ENCODE measurements at regions not wholly inside any gene's neighbourhood (a gene's known extent, or its start where the extent isn't known, plus 50 kb on each side); places are given as distances from the start of the nearest gene placed in this dataset.
"Not testable (repeated sequence)": the region's sequence is repeated elsewhere in the genome, so short reads cannot be mapped to it uniquely, and the experiment has no call there.

DNA sequence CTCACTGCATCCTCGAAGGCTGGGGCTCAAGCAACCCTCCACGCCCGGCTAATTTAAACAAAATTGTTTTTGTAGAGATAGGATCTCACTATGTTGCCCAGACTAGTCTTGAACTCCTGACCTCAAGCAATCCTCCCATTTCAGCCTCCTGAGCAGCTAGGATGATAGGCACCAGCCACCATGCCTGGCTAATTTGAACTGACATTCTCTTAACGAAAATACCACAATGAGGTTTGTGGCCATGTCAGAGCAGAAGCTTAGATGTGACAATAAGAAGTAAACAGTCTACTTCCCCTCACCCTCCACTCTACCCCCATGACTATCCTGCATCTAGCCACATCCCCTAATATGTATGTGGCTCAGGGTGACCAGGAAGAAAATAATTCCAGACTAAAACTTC, 74.8 kb upstream of the PLCB4 start:
- peaks cover 21% of the 10 kb centered on the region for H3K4me1 ChIP-seq (ENCODE audit: control insufficient read depth, insufficient read depth, low read length)
- no peaks in the 10 kb centered on the region for H3K9me3 ChIP-seq (ENCODE audit: control insufficient read depth, insufficient read depth, low read length)
- H3K36me3 ChIP-seq (ENCODE audit: control insufficient read depth, insufficient read depth, low read length): no peaks in the 10 kb centered on the region
- no peak overlapping the region for H3K27ac ChIP-seq (ENCODE audit: low read depth, low read length)
- no peak overlapping the region for H3K4me3 ChIP-seq (ENCODE audit: low read depth, low read length)
- no peaks in the 10 kb centered on the region for H3K27me3 ChIP-seq (ENCODE audit: control insufficient read depth, insufficient read depth, low read length)
- H3K9ac ChIP-seq (ENCODE audit: low read depth, low read length): no peak overlapping the region

DNA sequence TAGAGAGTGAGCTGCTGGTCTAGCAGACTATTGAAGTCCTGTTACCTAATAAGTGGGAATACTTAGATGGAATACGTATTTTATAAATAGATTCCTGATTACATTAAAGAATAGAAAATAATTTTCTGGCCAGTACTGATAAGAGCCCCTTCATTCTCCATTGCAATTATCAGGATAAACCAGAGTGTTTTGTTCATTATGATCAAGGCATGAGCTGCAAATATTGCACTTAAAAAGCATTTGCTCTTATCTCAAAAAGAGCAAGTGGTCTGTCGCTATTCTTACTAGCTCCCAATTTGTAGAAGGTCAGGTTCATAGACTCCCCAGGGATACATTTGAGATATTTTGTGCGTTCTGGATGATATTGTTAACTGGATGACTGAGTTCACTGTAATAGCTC, 73.1 kb upstream of the PLCB4 start:
- Histone ChIP-seq H3K4me3 (ENCODE audit: low read depth, low read length) (no peak overlapping the region), H3K9me3 (ENCODE audit: control insufficient read depth, insufficient read depth, low read length) (no peaks in the 10 kb centered on the region), H3K27me3 (ENCODE audit: control insufficient read depth, insufficient read depth, low read length) (no peaks in the 10 kb centered on the region), H3K4me1 (ENCODE audit: control insufficient read depth, insufficient read depth, low read length) (peaks cover 21% of the 10 kb centered on the region), H3K27ac (ENCODE audit: low read depth, low read length) (no peak overlapping the region), H3K36me3 (ENCODE audit: control insufficient read depth, insufficient read depth, low read length) (no peaks in the 10 kb centered on the region), H3K9ac (ENCODE audit: low read depth, low read length) (no peak overlapping the region)

DNA sequence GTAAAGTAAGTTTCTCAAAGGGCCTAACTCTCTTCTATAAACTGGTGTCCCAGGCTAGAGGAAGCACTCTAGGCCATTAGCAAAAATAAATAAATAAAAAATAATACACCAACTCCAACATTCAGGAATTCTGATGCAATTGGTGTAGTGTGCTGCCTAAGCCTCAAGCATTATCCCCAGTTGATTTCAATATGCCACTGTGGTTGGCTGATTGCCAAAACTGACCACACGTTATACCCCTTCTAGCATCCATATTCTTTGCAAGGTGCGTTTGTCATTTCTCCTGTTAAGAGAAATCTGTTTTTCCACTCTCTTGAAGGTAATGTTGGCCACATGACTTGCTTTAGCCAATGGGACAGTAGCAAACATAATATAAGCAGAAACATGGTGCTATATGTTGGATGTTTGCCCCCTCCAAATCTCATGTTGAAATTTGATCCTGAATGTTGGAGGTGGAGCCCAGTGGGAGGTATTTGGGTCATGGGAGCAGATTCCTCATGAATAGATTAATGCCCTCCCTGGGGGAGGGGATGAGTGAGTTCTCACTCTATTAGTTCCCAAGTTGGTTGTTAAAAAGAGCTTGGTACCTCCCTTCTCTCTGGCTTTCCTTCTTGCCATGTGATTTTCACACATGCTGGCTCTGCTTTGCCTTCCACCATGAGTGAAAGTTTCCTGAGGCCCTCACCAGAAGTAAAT, 71.9 kb upstream of the PLCB4 start:
- H3K36me3 ChIP-seq (ENCODE audit: control insufficient read depth, insufficient read depth, low read length): no peaks in the 10 kb centered on the region
- H3K4me1 ChIP-seq (ENCODE audit: control insufficient read depth, insufficient read depth, low read length): peaks cover 21% of the 10 kb centered on the region
- peak overlapping the region; percentile 57 for H3K27ac ChIP-seq (ENCODE audit: low read depth, low read length)
- no peaks in the 10 kb centered on the region for H3K9me3 ChIP-seq (ENCODE audit: control insufficient read depth, insufficient read depth, low read length)
- H3K9ac ChIP-seq (ENCODE audit: low read depth, low read length): no peak overlapping the region
- no peak overlapping the region for H3K4me3 ChIP-seq (ENCODE audit: low read depth, low read length)
- H3K27me3 ChIP-seq (ENCODE audit: control insufficient read depth, insufficient read depth, low read length): no peaks in the 10 kb centered on the region

DNA sequence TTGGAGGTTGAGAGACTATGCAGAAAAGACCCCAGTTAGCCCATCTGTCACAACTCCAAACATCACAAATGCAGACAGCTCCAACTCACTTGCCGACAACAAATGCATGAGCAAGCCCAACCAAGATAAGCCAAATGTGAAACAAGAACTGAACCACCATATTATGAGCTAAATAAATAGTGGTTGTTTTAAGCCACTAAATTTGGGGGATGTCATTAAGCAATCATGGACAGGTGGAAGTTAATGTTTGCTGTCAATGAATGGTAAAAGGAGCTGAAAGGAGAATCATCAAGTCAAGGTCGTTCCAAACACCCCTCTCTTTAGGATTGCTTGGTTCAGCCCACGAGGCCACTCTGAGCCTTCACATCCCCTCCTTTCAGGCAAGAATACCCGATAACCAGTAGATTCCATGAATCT, 71.2 kb upstream of the PLCB4 start:
- H3K27ac ChIP-seq (ENCODE audit: low read depth, low read length): peak overlapping the region; percentile 14
- no peaks in the 10 kb centered on the region for H3K27me3 ChIP-seq (ENCODE audit: control insufficient read depth, insufficient read depth, low read length)
- H3K4me1 ChIP-seq (ENCODE audit: control insufficient read depth, insufficient read depth, low read length): peaks cover 21% of the 10 kb centered on the region
- H3K9me3 ChIP-seq (ENCODE audit: control insufficient read depth, insufficient read depth, low read length): 0 out of 2 replicates have a peak, but pooled peaks cover 4% of the 10 kb centered on the region
- peak overlapping the region; percentile 46; the same call in 1 of the 2 replicates for H3K9ac ChIP-seq (ENCODE audit: low read depth, low read length)
- H3K36me3 ChIP-seq (ENCODE audit: control insufficient read depth, insufficient read depth, low read length): no peaks in the 10 kb centered on the region
- no peak overlapping the region for H3K4me3 ChIP-seq (ENCODE audit: low read depth, low read length)

DNA sequence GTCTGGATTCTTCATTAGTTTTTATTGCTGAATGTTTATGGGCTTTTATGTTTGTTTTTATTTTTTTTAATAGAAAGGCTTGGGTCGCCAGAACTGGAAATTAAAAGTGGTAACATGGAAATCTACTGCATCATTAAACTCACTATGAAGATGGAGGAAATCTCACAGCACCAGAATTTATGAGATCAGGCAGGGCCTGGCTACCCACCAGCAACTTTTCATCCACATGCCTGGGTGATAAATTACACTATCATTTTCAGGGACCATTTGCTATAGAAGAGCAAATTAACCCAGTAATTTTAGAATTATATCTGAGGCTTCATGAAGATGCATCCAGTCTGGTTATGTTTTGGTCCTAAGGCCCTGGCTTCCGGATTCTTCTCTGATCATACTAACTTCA, 57.8 kb upstream of the PLCB4 start:
- Histone ChIP-seq H3K27ac (ENCODE audit: low read depth, low read length) (no peak overlapping the region), H3K36me3 (ENCODE audit: control insufficient read depth, insufficient read depth, low read length) (no peaks in the 10 kb centered on the region), H3K27me3 (ENCODE audit: control insufficient read depth, insufficient read depth, low read length) (no peaks in the 10 kb centered on the region), H3K4me3 (ENCODE audit: low read depth, low read length) (no peak overlapping the region), H3K9me3 (ENCODE audit: control insufficient read depth, insufficient read depth, low read length) (no peaks in the 10 kb centered on the region; the same call in 1 of the 2 replicates), H3K9ac (ENCODE audit: low read depth, low read length) (no peak overlapping the region), H3K4me1 (ENCODE audit: control insufficient read depth, insufficient read depth, low read length) (peaks cover 2% of the 10 kb centered on the region; the same call in 1 of the 2 replicates)

DNA sequence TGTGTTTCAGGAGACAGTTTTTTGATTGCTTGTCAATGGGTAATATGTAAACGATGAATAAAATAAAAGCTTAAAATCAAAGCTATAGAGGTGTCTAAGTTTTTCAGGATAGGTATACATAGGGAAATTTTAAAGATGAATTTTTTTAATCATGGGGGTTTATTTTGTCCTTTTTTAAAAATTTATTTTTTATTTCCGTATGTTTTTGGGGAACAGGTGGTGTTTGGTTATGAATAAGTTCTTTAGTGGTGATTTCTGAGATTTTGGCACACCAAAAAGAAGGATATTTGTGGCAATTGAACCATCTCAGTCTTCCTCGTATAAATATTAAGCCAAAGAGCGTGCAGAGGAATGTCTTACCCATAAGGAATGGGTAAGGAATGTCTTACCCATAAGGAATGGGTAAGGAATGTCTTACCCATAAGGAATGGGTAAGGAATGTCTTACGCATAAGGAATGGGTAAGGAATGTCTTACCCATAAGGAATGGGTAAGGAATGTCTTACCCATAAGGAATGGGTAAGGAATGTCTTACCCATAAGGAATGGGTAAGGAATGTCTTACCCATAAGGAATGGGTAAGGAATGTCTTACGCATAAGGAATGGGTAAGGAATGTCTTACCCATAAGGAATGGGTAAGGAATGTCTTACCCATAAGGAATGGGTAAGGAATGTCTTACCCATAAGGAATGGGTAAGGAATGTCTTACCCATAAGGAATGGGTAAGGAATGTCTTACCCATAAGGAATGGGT, 53.5 kb upstream of the PLCB4 start:
- not testable (repeated sequence) for H3K4me3 ChIP-seq (ENCODE audit: low read depth, low read length); H3K9ac ChIP-seq (ENCODE audit: low read depth, low read length); H3K36me3 ChIP-seq (ENCODE audit: control insufficient read depth, insufficient read depth, low read length); H3K27me3 ChIP-seq (ENCODE audit: control insufficient read depth, insufficient read depth, low read length); H3K9me3 ChIP-seq (ENCODE audit: control insufficient read depth, insufficient read depth, low read length)
- H3K27ac ChIP-seq (ENCODE audit: low read depth, low read length): peak overlapping the region; percentile 83
- H3K4me1 ChIP-seq (ENCODE audit: control insufficient read depth, insufficient read depth, low read length): peaks cover 18% of the 10 kb centered on the region

DNA sequence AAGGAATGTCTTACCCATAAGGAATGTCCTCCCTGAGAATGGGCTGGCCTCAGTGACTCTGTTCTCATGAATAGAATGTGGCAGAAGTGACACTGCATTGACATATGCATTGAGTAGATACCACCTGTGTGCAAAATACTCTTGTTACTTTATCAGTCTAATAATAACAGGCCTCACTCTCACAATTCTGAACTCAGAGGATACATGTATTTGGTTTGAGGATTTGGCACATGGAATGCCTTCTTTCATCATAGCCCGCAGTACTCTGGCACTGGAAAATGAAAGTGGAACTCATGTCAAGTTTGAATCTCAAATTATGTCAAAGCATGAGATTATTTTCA, 52.9 kb upstream of the PLCB4 start:
- Histone ChIP-seq H3K4me1 (ENCODE audit: control insufficient read depth, insufficient read depth, low read length) (peaks cover 19% of the 10 kb centered on the region), H3K4me3 (ENCODE audit: low read depth, low read length) (no peak overlapping the region), H3K36me3 (ENCODE audit: control insufficient read depth, insufficient read depth, low read length) (no peaks in the 10 kb centered on the region), H3K27me3 (ENCODE audit: control insufficient read depth, insufficient read depth, low read length) (no peaks in the 10 kb centered on the region), H3K9ac (ENCODE audit: low read depth, low read length) (peak overlapping the region; percentile 46; the same call in 1 of the 2 replicates), H3K27ac (ENCODE audit: low read depth, low read length) (peak overlapping the region; percentile 83), H3K9me3 (ENCODE audit: control insufficient read depth, insufficient read depth, low read length) (no peaks in the 10 kb centered on the region; the same call in 1 of the 2 replicates)

DNA sequence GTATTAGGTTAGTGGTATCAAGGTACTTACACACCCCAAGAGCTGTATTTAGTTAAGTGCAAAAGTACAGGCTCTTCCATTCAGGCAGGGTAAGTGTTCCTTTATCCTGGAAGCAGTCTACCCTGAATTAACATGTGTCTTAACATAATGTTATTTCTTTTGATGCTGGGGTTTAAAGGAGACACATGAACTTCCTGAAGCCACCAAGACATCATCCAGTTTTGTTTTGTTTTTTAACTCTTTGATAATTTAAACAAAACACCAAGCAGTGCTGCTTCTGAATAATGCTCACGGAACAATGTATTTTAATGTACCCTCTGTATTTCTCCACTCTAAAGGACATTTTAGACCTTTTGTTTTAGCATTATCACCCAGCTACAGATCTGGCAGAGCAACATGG, 50.5 kb upstream of the PLCB4 start:
- peaks cover 36% of the 10 kb centered on the region for H3K4me1 ChIP-seq (ENCODE audit: control insufficient read depth, insufficient read depth, low read length)
- no peak overlapping the region for H3K27ac ChIP-seq (ENCODE audit: low read depth, low read length)
- H3K9ac ChIP-seq (ENCODE audit: low read depth, low read length): no peak overlapping the region
- H3K36me3 ChIP-seq (ENCODE audit: control insufficient read depth, insufficient read depth, low read length): no peaks in the 10 kb centered on the region
- H3K27me3 ChIP-seq (ENCODE audit: control insufficient read depth, insufficient read depth, low read length): no peaks in the 10 kb centered on the region
- no peaks in the 10 kb centered on the region; the same call in 1 of the 2 replicates for H3K9me3 ChIP-seq (ENCODE audit: control insufficient read depth, insufficient read depth, low read length)
- no peak overlapping the region for H3K4me3 ChIP-seq (ENCODE audit: low read depth, low read length)

All from HUES48 (cell line).